K562 (cell line): ENCODE measurements at regions not wholly inside any gene's neighbourhood (a gene's known extent, or its start where the extent isn't known, plus 50 kb on each side); places are given as distances from the start of the nearest gene placed in this dataset.

ENCODE experiments used
- ATAC-seq: fragments of 200-7000 bp; cut with Tn5 transposase; 3 replicates; pipeline ENCODE4 v1.9.1; 2020; ENCODE audit warnings: moderate library complexity
- BruUV-seq: library from RNA; stranded (reverse); fragments of 400-500 nt; replicated peaks from 2 replicates; lab custom pipeline; 2021; lab: Mats Ljungman, UMichigan
- CTCF ChIA-PET: fragments of 300-600 bp; formaldehyde crosslinking; extraction: SDS; loops from one replicate; lab custom pipeline; 2021; ENCODE audit warnings: low intra/inter-chr PET ratio; lab: Yijun Ruan, JAX
- POLR2A ChIA-PET: fragments of 300-600, 350-650 bp; sonication (Branson Sonifier 250); formaldehyde crosslinking; extraction: SDS; loops from one replicate; lab custom pipeline; 2021; ENCODE audit warnings: antibody characterized with exemption, inconsistent platforms; lab: Yijun Ruan, JAX
- DNase-seq, 4 experiments: peaks; one replicate each; pipeline versions ENCODE4 v3.0.0 to v3.0.0-alpha.2; 2011 to 2018; ENCODE audit warnings: low spot score in 3 of 4, mixed read lengths in 3 of 4; ENCODE audit errors: extremely low read depth in 1 of 4
- FAIRE-seq: peaks from 2 replicates; lab custom pipeline; 2011; peaks lifted over from hg19 to GRCh38; lab: Jason Lieb, UNC
- H2AFZ ChIP-seq: 2 replicates; pipeline ENCODE4 v1.6.0; 2011; ENCODE audit warnings: low read depth, low read length, control low read depth, inconsistent platforms
- H3K27ac ChIP-seq: fragments of 200-600 bp; 3 replicates; pipeline ENCODE4 v1.8.0; 2011; ENCODE audit warnings: low read depth, mild to moderate bottlenecking, control low read depth, inconsistent platforms, low read length, moderate library complexity, mixed read lengths; ENCODE audit errors: extremely low read depth
- H3K27me3 ChIP-seq, 2 experiments: fragments of 300-600 bp in 1 of 2; 2 replicates in 1 of 2; 3 replicates in 1 of 2; pipeline versions ENCODE4 v1.6.0 to v1.8.0; 2011; ENCODE audit warnings: inconsistent platforms in 2 of 2, low read length in 2 of 2, mild to moderate bottlenecking in 1 of 2, mixed read lengths in 1 of 2, moderate library complexity in 1 of 2; ENCODE audit not compliant: control insufficient read depth in 2 of 2, insufficient read depth in 2 of 2
- H3K36me3 ChIP-seq: fragments of 300-600 bp; 3 replicates; pipeline ENCODE4 v1.8.0; 2011; ENCODE audit warnings: mild to moderate bottlenecking, low read length, inconsistent platforms; ENCODE audit not compliant: control insufficient read depth, insufficient read depth
- H3K4me1 ChIP-seq, 2 experiments: fragments of 200-600 bp in 1 of 2; replicated peaks in 1 of 2; 2 replicates in 1 of 2; 3 replicates in 1 of 2; pipeline versions ENCODE4 v1.5.1 to v1.8.0; 2011; ENCODE audit warnings: inconsistent platforms in 2 of 2, low read length in 2 of 2, mild to moderate bottlenecking in 1 of 2, mixed read lengths in 1 of 2, moderate library complexity in 1 of 2; ENCODE audit not compliant: control insufficient read depth in 2 of 2, insufficient read depth in 2 of 2
- H3K4me2 ChIP-seq: 2 replicates; pipeline ENCODE4 v1.6.1; 2011; ENCODE audit warnings: low read length, control low read depth, inconsistent platforms, mixed read lengths; ENCODE audit not compliant: insufficient read depth
- H3K4me3 ChIP-seq: fragments of 200-600 bp; sonication (generic), shearing (Covaris generic); 2 replicates; pipeline ENCODE4 v1.5.1; 2016; ENCODE audit warnings: control low read depth, inconsistent platforms
- H3K79me2 ChIP-seq: fragments of 200-600 bp; 3 replicates; pipeline ENCODE4 v1.8.0; 2011; ENCODE audit warnings: low read length, inconsistent platforms; ENCODE audit not compliant: control insufficient read depth, insufficient read depth
- H3K9ac ChIP-seq, 2 experiments: 2 replicates each; pipeline versions ENCODE4 v1.6.0 to v1.6.1; 2011; ENCODE audit warnings: low read depth in 2 of 2, low read length in 2 of 2, control low read depth in 1 of 2, inconsistent platforms in 1 of 2, mild to moderate bottlenecking in 1 of 2, mixed read lengths in 1 of 2; ENCODE audit not compliant: insufficient read depth in 1 of 2
- H3K9me1 ChIP-seq: one replicate; pipeline ENCODE4 v1.6.0; 2011; ENCODE audit warnings: inconsistent platforms, mild to moderate bottlenecking, low read length, moderate library complexity; ENCODE audit not compliant: control insufficient read depth, insufficient read depth
- H3K9me3 ChIP-seq: replicated peaks from 2 replicates; pipeline ENCODE4 v1.5.1; 2011; ENCODE audit warnings: low read depth, low read length, inconsistent platforms; ENCODE audit not compliant: control insufficient read depth, insufficient read depth
- H4K20me1 ChIP-seq: replicated peaks from 2 replicates; pipeline ENCODE4 v1.6.1; 2011; ENCODE audit warnings: low read length, inconsistent platforms, mixed read lengths; ENCODE audit not compliant: control insufficient read depth, insufficient read depth
- CBX2 ChIP-seq: fragments of 200-600 bp; sonication (generic); IDR thresholded peaks from one replicate; pipeline ENCODE4 v1.6.1; 2012; ENCODE audit warnings: mild to moderate bottlenecking, low read length, inconsistent platforms; ENCODE audit not compliant: insufficient read depth, poor library complexity, severe bottlenecking
- ETS2 ChIP-seq: IDR thresholded peaks from 2 replicates; pipeline ENCODE4 v1.6.1; 2016; ENCODE audit warnings: borderline replicate concordance, missing genetic modification characterization, mild to moderate bottlenecking, moderate library complexity, missing compliant biosample characterization; ENCODE audit not compliant: poor library complexity, severe bottlenecking
- HNRNPUL1 ChIP-seq: fragments of 200-400 bp; formaldehyde crosslinking; IDR thresholded peaks from 2 replicates; pipeline ENCODE4 v1.6.1; 2017; ENCODE audit warnings: low read length
- ILK ChIP-seq: fragments of 450-650 bp; IDR thresholded peaks from 2 replicates; pipeline ENCODE4 v1.6.1; 2016; ENCODE audit warnings: missing genetic modification characterization, low read depth, mild to moderate bottlenecking, missing compliant biosample characterization, moderate library complexity, borderline replicate concordance
- MTA2 ChIP-seq: fragments of 450-650 bp; IDR thresholded peaks from 2 replicates; pipeline ENCODE4 v1.6.1; 2016; ENCODE audit warnings: low read depth
- PCBP2 ChIP-seq: fragments of 200-400 bp; formaldehyde crosslinking; IDR thresholded peaks from 2 replicates; pipeline ENCODE4 v1.6.1; 2018; ENCODE audit warnings: low read length, low read depth, mild to moderate bottlenecking, moderate library complexity; ENCODE audit not compliant: poor library complexity, severe bottlenecking
- ZZZ3 ChIP-seq: fragments of 450-650 bp; IDR thresholded peaks from 2 replicates; pipeline ENCODE4 v1.6.1; 2016; ENCODE audit warnings: antibody characterized with exemption, mild to moderate bottlenecking, moderate library complexity
- WGBS: fragments of 100-300 bp; shearing (Covaris generic); methylation state at CpG from one replicate; pipeline ENCODE4 v1.1.6; 2016; ENCODE audit warnings: low coverage, mixed read lengths; ENCODE audit not compliant: insufficient coverage; ENCODE audit errors: missing lambda C conversion rate; 5-methylcytosine and 5-hydroxymethylcytosine counted together
- in situ Hi-C: fragments of 300-500 bp; cut with MboI; formaldehyde crosslinking; loops from 4 replicates; pipeline ENCODE4 v1.15.0; 2018; ENCODE audit warnings: inconsistent platforms, mixed read lengths
- intact Hi-C: fragments of 100-400 bp; cut with micrococcal nuclease; formaldehyde crosslinking; loops from 2 replicates; pipeline ENCODE4 v1.14.2; 2022
- TF ChIP-seq, protein P1 (sequence below), 2 experiments: fragments of 450-650 bp; IDR thresholded peaks; 2 replicates each; pipeline ENCODE4 v1.6.1; 2016; ENCODE audit warnings: mild to moderate bottlenecking in 2 of 2, borderline replicate concordance in 1 of 2, low read depth in 1 of 2, moderate library complexity in 1 of 2
- TF ChIP-seq, protein P2 (sequence below): fragments of 450-650 bp; IDR thresholded peaks from 2 replicates; pipeline ENCODE4 v1.7.1; 2018; ENCODE audit warnings: mild to moderate bottlenecking, low read depth; ENCODE audit not compliant: partially characterized antibody
- TF ChIP-seq, protein P3 (sequence below): fragments of 450-650 bp; formaldehyde crosslinking; IDR thresholded peaks from 2 replicates; pipeline ENCODE4 v1.4.0; 2020; ENCODE audit warnings: mild to moderate bottlenecking

- no peak overlapping the region for H2AFZ ChIP-seq
- no peaks in the 10 kb centered on the region for H3K79me2 ChIP-seq
- no peaks in the 10 kb centered on the region for H3K4me1 ChIP-seq
- H3K4me2 ChIP-seq: no peak overlapping the region
- H3K9me3 ChIP-seq: no peaks in the 10 kb centered on the region
- H3K9ac ChIP-seq: no peak overlapping the region
- ATAC-seq: no peak
- no peaks in the 10 kb centered on the region for H3K36me3 ChIP-seq
- POLR2A ChIA-PET: interaction anchor here (0.7 kb wide), 1 partner anchor 394 kb away, joined by 4 read pairs; no protein-coding TSS in a partner anchor
- H3K9me1 ChIP-seq: no peaks in the 10 kb centered on the region
- no peak overlapping the region for H3K4me3 ChIP-seq
- no TSS peak for BruUV-seq
- CTCF ChIA-PET: interaction anchor here (0.5 kb wide), 1 partner anchor 451 kb away, joined by 3 read pairs; no protein-coding TSS in a partner anchor
- no peak for DNase-seq
- intact Hi-C loops (no loop called here), in situ Hi-C loops (no loop called here)
- 8% methylated on average over 2 of the region's 2 CpGs for WGBS
- no peaks in the 10 kb centered on the region for H3K27me3 ChIP-seq
- H3K27ac ChIP-seq: no peak overlapping the region
- no peaks in the 10 kb centered on the region for H4K20me1 ChIP-seq
- FAIRE-seq: no peak
- TF ChIP-seq HNRNPUL1 (no peak), PCBP2 (no peak), CBX2 (no peak), MTA2 (no peak), ETS2 (tag) (no peak), ZZZ3 (no peak), ILK (tag) (no peak)
- TF ChIP-seq, protein P1, sequence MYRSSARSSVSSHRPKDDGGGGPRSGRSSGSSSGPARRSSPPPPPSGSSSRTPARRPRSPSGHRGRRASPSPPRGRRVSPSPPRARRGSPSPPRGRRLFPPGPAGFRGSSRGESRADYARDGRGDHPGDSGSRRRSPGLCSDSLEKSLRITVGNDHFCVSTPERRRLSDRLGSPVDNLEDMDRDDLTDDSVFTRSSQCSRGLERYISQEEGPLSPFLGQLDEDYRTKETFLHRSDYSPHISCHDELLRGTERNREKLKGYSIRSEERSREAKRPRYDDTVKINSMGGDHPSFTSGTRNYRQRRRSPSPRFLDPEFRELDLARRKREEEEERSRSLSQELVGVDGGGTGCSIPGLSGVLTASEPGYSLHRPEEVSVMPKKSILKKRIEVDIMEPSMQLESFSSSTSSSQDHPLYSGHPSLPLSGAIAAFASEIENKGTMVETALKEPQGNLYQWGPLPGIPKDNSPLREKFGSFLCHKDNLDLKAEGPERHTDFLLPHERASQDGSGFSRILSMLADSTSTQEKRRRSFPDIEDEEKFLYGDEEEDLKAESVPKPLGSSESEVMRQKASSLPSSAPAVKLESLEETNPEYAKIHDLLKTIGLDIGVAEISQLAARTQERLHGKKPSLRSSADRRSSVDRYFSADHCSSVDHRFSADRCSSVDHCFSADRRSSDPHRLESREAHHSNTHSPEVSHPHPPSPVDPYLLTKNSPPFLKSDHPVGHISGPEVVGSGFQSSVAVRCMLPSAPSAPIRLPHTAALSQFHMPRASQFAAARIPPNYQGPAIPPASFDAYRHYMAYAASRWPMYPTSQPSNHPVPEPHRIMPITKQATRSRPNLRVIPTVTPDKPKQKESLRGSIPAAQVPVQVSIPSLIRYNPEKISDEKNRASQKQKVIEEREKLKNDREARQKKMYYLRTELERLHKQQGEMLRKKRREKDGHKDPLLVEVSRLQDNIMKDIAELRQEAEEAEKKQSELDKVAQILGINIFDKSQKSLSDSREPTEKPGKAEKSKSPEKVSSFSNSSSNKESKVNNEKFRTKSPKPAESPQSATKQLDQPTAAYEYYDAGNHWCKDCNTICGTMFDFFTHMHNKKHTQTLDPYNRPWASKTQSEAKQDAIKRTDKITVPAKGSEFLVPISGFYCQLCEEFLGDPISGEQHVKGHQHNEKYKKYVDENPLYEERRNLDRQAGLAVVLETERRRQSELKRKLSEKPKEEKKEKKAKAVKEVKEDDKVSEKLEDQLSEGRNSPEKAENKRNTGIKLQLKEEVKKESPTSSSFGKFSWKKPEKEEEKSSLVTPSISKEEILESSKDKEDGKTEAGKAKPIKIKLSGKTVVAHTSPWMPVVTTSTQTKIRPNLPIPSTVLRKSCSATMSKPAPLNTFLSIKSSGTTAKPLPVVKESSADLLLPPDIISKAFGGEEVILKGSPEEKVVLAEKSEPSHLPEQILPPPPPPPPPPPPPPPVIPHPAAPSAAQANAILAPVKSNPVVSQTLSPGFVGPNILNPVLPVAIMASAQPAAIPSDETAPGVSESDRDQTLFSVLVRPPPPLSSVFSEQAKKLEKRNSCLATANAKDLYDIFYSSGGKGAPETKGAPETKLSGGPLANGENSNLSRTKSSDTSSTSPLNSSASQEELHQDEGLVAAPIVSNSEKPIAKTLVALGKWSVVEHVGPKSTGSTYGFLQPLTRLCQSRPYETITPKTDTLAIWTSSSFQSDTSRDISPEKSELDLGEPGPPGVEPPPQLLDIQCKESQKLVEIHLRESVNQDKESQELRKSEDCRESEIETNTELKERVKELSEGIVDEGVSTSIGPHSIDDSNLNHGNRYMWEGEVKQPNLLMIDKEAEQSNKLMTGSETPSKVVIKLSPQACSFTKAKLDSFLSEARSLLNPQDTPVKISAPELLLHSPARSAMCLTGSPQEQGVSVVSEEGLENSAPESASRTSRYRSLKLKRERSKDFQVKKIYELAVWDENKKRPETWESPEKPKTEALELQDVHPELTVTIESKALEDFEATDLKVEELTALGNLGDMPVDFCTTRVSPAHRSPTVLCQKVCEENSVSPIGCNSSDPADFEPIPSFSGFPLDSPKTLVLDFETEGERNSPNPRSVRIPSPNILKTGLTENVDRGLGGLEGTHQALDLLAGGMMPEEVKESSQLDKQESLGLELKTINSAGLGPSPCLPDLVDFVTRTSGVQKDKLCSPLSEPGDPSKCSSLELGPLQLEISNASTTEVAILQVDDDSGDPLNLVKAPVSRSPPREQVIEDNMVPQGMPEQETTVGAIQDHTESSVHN (IDR thresholded peaks at IDR 0.05; ENCODE audit: borderline replicate concordance in 1 of 2, low read depth in 1 of 2): no peak
- TF ChIP-seq, protein P2, sequence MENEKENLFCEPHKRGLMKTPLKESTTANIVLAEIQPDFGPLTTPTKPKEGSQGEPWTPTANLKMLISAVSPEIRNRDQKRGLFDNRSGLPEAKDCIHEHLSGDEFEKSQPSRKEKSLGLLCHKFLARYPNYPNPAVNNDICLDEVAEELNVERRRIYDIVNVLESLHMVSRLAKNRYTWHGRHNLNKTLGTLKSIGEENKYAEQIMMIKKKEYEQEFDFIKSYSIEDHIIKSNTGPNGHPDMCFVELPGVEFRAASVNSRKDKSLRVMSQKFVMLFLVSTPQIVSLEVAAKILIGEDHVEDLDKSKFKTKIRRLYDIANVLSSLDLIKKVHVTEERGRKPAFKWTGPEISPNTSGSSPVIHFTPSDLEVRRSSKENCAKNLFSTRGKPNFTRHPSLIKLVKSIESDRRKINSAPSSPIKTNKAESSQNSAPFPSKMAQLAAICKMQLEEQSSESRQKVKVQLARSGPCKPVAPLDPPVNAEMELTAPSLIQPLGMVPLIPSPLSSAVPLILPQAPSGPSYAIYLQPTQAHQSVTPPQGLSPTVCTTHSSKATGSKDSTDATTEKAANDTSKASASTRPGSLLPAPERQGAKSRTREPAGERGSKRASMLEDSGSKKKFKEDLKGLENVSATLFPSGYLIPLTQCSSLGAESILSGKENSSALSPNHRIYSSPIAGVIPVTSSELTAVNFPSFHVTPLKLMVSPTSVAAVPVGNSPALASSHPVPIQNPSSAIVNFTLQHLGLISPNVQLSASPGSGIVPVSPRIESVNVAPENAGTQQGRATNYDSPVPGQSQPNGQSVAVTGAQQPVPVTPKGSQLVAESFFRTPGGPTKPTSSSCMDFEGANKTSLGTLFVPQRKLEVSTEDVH: no peak
- TF ChIP-seq, protein P3, sequence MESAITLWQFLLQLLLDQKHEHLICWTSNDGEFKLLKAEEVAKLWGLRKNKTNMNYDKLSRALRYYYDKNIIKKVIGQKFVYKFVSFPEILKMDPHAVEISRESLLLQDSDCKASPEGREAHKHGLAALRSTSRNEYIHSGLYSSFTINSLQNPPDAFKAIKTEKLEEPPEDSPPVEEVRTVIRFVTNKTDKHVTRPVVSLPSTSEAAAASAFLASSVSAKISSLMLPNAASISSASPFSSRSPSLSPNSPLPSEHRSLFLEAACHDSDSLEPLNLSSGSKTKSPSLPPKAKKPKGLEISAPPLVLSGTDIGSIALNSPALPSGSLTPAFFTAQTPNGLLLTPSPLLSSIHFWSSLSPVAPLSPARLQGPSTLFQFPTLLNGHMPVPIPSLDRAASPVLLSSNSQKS (CRISPR knock-in tag): no peak
Observed at GRCh38 chr3:152019508-152019907, 146.1 kb downstream of the SUCNR1 start.
